B cell (primary cell): ENCODE measurements at regions not wholly inside any gene's neighbourhood (a gene's known extent, or its start where the extent isn't known, plus 50 kb on each side); places are given as distances from the start of the nearest gene placed in this dataset.
"Not testable (repeated sequence)": the region's sequence is repeated elsewhere in the genome, so short reads cannot be mapped to it uniquely, and the experiment has no call there.

ENCODE experiments used
- EZH2 ChIP-seq: IDR thresholded peaks from 2 replicates; pipeline ENCODE4 v1.6.1; 2012; ENCODE audit warnings: borderline replicate concordance, low read depth, mild to moderate bottlenecking, moderate library complexity, low read length; ENCODE audit not compliant: insufficient read depth, poor library complexity, severe bottlenecking
- TF ChIP-seq, protein P1 (sequence below): fragments of 200-600 bp; IDR thresholded peaks from one replicate; pipeline ENCODE4 v1.8.0; 2022; ENCODE audit warnings: antibody characterized with exemption, mild to moderate bottlenecking

DNA sequence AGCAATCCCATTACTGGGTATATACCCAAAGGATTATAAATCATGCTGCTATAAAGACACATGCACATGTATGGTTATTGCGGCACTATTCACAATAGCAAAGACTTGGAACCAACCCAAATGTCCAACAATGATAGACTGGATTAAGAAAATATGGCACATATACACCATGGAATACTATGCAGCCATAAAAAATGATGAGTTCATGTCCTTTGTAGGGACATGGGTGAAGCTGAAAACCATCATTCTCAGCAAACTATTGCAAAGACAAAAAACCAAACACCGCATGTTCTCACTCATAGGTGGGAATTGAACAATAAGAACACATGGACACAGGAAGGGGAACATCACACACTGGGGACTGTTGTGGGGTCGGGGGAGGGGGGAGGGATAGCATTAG, 120.9 kb upstream of the TNFSF4 start:
- TF ChIP-seq, protein P1, sequence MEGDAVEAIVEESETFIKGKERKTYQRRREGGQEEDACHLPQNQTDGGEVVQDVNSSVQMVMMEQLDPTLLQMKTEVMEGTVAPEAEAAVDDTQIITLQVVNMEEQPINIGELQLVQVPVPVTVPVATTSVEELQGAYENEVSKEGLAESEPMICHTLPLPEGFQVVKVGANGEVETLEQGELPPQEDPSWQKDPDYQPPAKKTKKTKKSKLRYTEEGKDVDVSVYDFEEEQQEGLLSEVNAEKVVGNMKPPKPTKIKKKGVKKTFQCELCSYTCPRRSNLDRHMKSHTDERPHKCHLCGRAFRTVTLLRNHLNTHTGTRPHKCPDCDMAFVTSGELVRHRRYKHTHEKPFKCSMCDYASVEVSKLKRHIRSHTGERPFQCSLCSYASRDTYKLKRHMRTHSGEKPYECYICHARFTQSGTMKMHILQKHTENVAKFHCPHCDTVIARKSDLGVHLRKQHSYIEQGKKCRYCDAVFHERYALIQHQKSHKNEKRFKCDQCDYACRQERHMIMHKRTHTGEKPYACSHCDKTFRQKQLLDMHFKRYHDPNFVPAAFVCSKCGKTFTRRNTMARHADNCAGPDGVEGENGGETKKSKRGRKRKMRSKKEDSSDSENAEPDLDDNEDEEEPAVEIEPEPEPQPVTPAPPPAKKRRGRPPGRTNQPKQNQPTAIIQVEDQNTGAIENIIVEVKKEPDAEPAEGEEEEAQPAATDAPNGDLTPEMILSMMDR = not testable (repeated sequence)
- TF ChIP-seq EZH2 = not testable (repeated sequence)
